H1 (cell line): ENCODE measurements at regions not wholly inside any gene's neighbourhood (a gene's known extent, or its start where the extent isn't known, plus 50 kb on each side); places are given as distances from the start of the nearest gene placed in this dataset.

ENCODE experiments used
- CTCF ChIA-PET: fragments of 300-600 bp; sonication (Branson Sonifier 250); formaldehyde crosslinking; loops from one replicate; lab custom pipeline; 2021; ENCODE audit not compliant: partially characterized antibody; lab: Charles Lee
- POLR2A ChIA-PET: fragments of 300-600 bp; sonication (Branson Sonifier 250); formaldehyde crosslinking; loops from one replicate; lab custom pipeline; 2021; ENCODE audit warnings: inconsistent platforms; ENCODE audit not compliant: partially characterized antibody; lab: Charles Lee
- DNase-seq, 2 experiments: peaks; one replicate each; pipeline versions ENCODE4 v3.0.0 to v3.0.0-alpha.2; 2010 to 2022; ENCODE audit warnings: low spot score in 2 of 2, low read depth in 1 of 2, mixed read lengths in 1 of 2
- FAIRE-seq: peaks from 2 replicates; lab custom pipeline; 2011; peaks lifted over from hg19 to GRCh38; lab: Jason Lieb, UNC
- H2AFZ ChIP-seq: 2 replicates; pipeline ENCODE4 v1.8.1; 2012; ENCODE audit warnings: low read length, inconsistent platforms
- H2AK5ac ChIP-seq: 2 replicates; pipeline ENCODE4 v1.6.1; 2013; ENCODE audit warnings: low read depth, low read length
- H2BK120ac ChIP-seq: replicated peaks from 2 replicates; pipeline ENCODE3; 2013; ENCODE audit warnings: low read depth, low read length, inconsistent platforms
- H2BK12ac ChIP-seq: 2 replicates; pipeline ENCODE4 v1.6.1; 2013; ENCODE audit warnings: low read depth, low read length
- H2BK15ac ChIP-seq: 2 replicates; pipeline ENCODE4 v1.6.1; 2013; ENCODE audit warnings: low read length
- H2BK20ac ChIP-seq: 2 replicates; pipeline ENCODE4 v1.6.1; 2013; ENCODE audit warnings: low read length
- H2BK5ac ChIP-seq: 2 replicates; pipeline ENCODE4 v1.6.1; 2013; ENCODE audit warnings: low read depth, low read length
- H3K14ac ChIP-seq: 2 replicates; pipeline ENCODE4 v1.6.1; 2013; ENCODE audit warnings: inconsistent platforms; ENCODE audit not compliant: insufficient read length
- H3K18ac ChIP-seq: 2 replicates; pipeline ENCODE4 v1.6.1; 2013; ENCODE audit warnings: low read length; ENCODE audit errors: extremely low read depth
- H3K23ac ChIP-seq: 2 replicates; pipeline ENCODE4 v1.6.1; 2013; ENCODE audit warnings: inconsistent platforms; ENCODE audit not compliant: insufficient read length
- H3K23me2 ChIP-seq: 2 replicates; pipeline ENCODE4 v1.6.1; 2013; ENCODE audit warnings: low read depth, low read length
- H3K27ac ChIP-seq: 2 replicates; pipeline ENCODE4 v1.6.1; 2011; ENCODE audit warnings: low read depth, low read length, inconsistent platforms
- H3K27me3 ChIP-seq, 4 experiments: replicated peaks in 1 of 4; 1 replicate in 1 of 4; 2 replicates in 3 of 4; pipeline versions ENCODE4 v1.6.1 to v1.8.1; 2011 to 2013; ENCODE audit warnings: low read length in 3 of 4, mild to moderate bottlenecking in 3 of 4, inconsistent platforms in 2 of 4, mixed read lengths in 2 of 4, moderate library complexity in 1 of 4; ENCODE audit not compliant: control insufficient read depth in 3 of 4, insufficient read depth in 3 of 4; ENCODE audit errors: extremely low read depth in 1 of 4
- H3K36me3 ChIP-seq, 4 experiments: 2 replicates each; pipeline versions ENCODE4 v1.6.1 to v1.8.1; 2011 to 2013; ENCODE audit warnings: mild to moderate bottlenecking in 4 of 4, low read length in 3 of 4, moderate library complexity in 2 of 4, control low read depth in 1 of 4, inconsistent platforms in 1 of 4; ENCODE audit not compliant: insufficient read depth in 4 of 4, control insufficient read depth in 2 of 4
- H3K4ac ChIP-seq: replicated peaks from 2 replicates; pipeline ENCODE3; 2013; ENCODE audit warnings: low read length, low read depth, mixed read lengths, inconsistent platforms; ENCODE audit not compliant: insufficient read length
- H3K4me1 ChIP-seq, 4 experiments: replicated peaks in 1 of 4; 1 replicate in 1 of 4; 2 replicates in 3 of 4; pipeline versions ENCODE4 v1.6.1 to v1.8.1; 2011 to 2013; ENCODE audit warnings: low read length in 3 of 4, inconsistent platforms in 2 of 4, mixed read lengths in 1 of 4; ENCODE audit not compliant: insufficient read depth in 4 of 4, control insufficient read depth in 3 of 4
- H3K4me2 ChIP-seq, 2 experiments: 2 replicates each; pipeline versions ENCODE4 v1.6.1 to v1.8.1; 2011 to 2013; ENCODE audit warnings: low read depth in 2 of 2, low read length in 2 of 2, control low read depth in 1 of 2, inconsistent platforms in 1 of 2, mild to moderate bottlenecking in 1 of 2; ENCODE audit not compliant: insufficient read depth in 1 of 2
- H3K4me3 ChIP-seq, 4 experiments: fragments of 200-600, 300-600 bp in 1 of 4; sonication (generic), shearing (Covaris generic), sonication (Bioruptor Twin) in 1 of 4; 2 replicates each; pipeline versions ENCODE4 v1.5.1 to v1.8.1; 2011 to 2016; ENCODE audit warnings: low read length in 4 of 4, low read depth in 3 of 4, control low read depth in 2 of 4, inconsistent platforms in 2 of 4, mild to moderate bottlenecking in 2 of 4, mixed read lengths in 1 of 4, moderate library complexity in 1 of 4; ENCODE audit not compliant: insufficient read depth in 2 of 4; ENCODE audit errors: extremely low read depth in 1 of 4
- H3K56ac ChIP-seq: replicated peaks from 2 replicates; pipeline ENCODE3; 2013; ENCODE audit warnings: low read depth, mild to moderate bottlenecking, mixed read lengths, low read length, inconsistent platforms; ENCODE audit not compliant: insufficient read length
- H3K79me1 ChIP-seq: 2 replicates; pipeline ENCODE4 v1.6.1; 2013; ENCODE audit warnings: low read depth, low read length, control low read depth
- H3K79me2 ChIP-seq, 2 experiments: 2 replicates each; pipeline versions ENCODE4 v1.6.1 to v1.8.1; 2012 to 2013; ENCODE audit warnings: low read length in 2 of 2, mild to moderate bottlenecking in 2 of 2, inconsistent platforms in 1 of 2; ENCODE audit not compliant: insufficient read depth in 2 of 2, control insufficient read depth in 1 of 2
- H3K9ac ChIP-seq, 4 experiments: replicated peaks in 1 of 4; 1 replicate in 1 of 4; 2 replicates in 3 of 4; pipeline versions ENCODE4 v1.6.1 to v1.8.1; 2011 to 2013; ENCODE audit warnings: low read depth in 3 of 4, low read length in 3 of 4, control low read depth in 2 of 4, mild to moderate bottlenecking in 2 of 4, moderate library complexity in 2 of 4, inconsistent platforms in 1 of 4; ENCODE audit errors: extremely low read depth in 1 of 4
- H3K9me3 ChIP-seq, 2 experiments: 2 replicates each; pipeline versions ENCODE4 v1.6.1 to v1.8.1; 2012 to 2013; ENCODE audit warnings: mild to moderate bottlenecking in 2 of 2, moderate library complexity in 2 of 2, control low read depth in 1 of 2, inconsistent platforms in 1 of 2, low read depth in 1 of 2, low read length in 1 of 2, mixed read lengths in 1 of 2; ENCODE audit not compliant: insufficient read depth in 2 of 2
- H4K20me1 ChIP-seq, 2 experiments: replicated peaks in 1 of 2; 2 replicates each; pipeline versions ENCODE3 to v1.8.1; 2011 to 2013; ENCODE audit warnings: inconsistent platforms in 2 of 2, low read length in 2 of 2, mild to moderate bottlenecking in 1 of 2; ENCODE audit not compliant: insufficient read depth in 2 of 2, control insufficient read depth in 1 of 2
- H4K5ac ChIP-seq: 2 replicates; pipeline ENCODE4 v1.6.1; 2013; ENCODE audit warnings: low read length, low read depth, mixed read lengths, inconsistent platforms; ENCODE audit not compliant: insufficient read length
- H4K8ac ChIP-seq: 2 replicates; pipeline ENCODE4 v1.8.0; 2013; ENCODE audit warnings: mild to moderate bottlenecking, moderate library complexity, low read length, inconsistent platforms; ENCODE audit not compliant: insufficient read depth; ENCODE audit errors: extremely low read depth
- H4K91ac ChIP-seq: replicated peaks from 2 replicates; pipeline ENCODE3; 2013; ENCODE audit warnings: low read length, mixed read lengths, inconsistent platforms; ENCODE audit not compliant: insufficient read length
- CBX5 ChIP-seq: fragments of 300-800, 300-1000 bp; sonication (generic); IDR thresholded peaks from 2 replicates; pipeline ENCODE4 v1.7.1; 2016; ENCODE audit warnings: antibody characterized with exemption, low read length, low read depth
- E2F6 ChIP-seq: IDR thresholded peaks from 2 replicates; pipeline ENCODE4 v1.6.1; 2012; ENCODE audit warnings: inconsistent platforms
- GABPA ChIP-seq: IDR thresholded peaks from 2 replicates; pipeline ENCODE4 v1.6.1; 2011; ENCODE audit warnings: mild to moderate bottlenecking, low read length, moderate library complexity, borderline replicate concordance; ENCODE audit not compliant: insufficient read depth
- MAX ChIP-seq: IDR thresholded peaks from 2 replicates; pipeline ENCODE4 v1.6.1; 2012; ENCODE audit warnings: inconsistent platforms
- WGBS, 2 experiments: shearing (Covaris generic) in 1 of 2; methylation state at CpG; one replicate each; pipeline versions ENCODE4 v1.1.6 to v1.1.7; 2013 to 2015; ENCODE audit warnings: low lambda C conversion rate in 2 of 2, mixed read lengths in 2 of 2, inconsistent platforms in 1 of 2, low coverage in 1 of 2, missing lambda C conversion rate in 1 of 2; ENCODE audit not compliant: insufficient replicate concordance in 2 of 2, insufficient coverage in 1 of 2, insufficient read length in 1 of 2; ENCODE audit errors: extremely low coverage in 1 of 2, missing lambda C conversion rate in 1 of 2; 5-methylcytosine and 5-hydroxymethylcytosine counted together

GRCh38 chr10:133024704-133025557 is 62.8 kb upstream of the ADGRA1 start:
- no peak overlapping the region for H2BK5ac ChIP-seq
- H4K91ac ChIP-seq, result no peak overlapping the region
- H2AK5ac ChIP-seq, result no peak overlapping the region
- no peak overlapping the region for H3K4me3 ChIP-seq
- no peaks in the 10 kb centered on the region for H4K20me1 ChIP-seq
- H3K27me3 ChIP-seq, result peaks cover 0 to 5% (median 0%) of the 10 kb centered on the region in 4 experiments; a peak in 3 of 7 replicates
- no peak for DNase-seq
- no peaks in the 10 kb centered on the region; a peak in 1 of 4 replicates for H3K9me3 ChIP-seq
- no peak overlapping the region for H3K18ac ChIP-seq
- POLR2A ChIA-PET, result interaction anchor here (1.1 kb wide), 1 partner anchor 10 kb away, joined by 3 read pairs; no protein-coding TSS in a partner anchor
- H2BK120ac ChIP-seq, result no peak overlapping the region
- TF ChIP-seq CBX5 (no peak), E2F6 (peak; percentile 83), GABPA (peak; percentile 30; the same call in 1 of the 2 replicates), MAX (0 out of 2 replicates have a peak, but pooled peaks have one; percentile 33)
- TF ChIP-seq, all 59 proteins: peak for 3
- Histone ChIP-seq H3K23me2 (peaks cover 5% of the 10 kb centered on the region; the same call in 1 of the 2 replicates), H3K36me3 (no peaks in the 10 kb centered on the region), H2BK12ac (no peak overlapping the region; the same call in 1 of the 2 replicates), H3K4ac (no peak overlapping the region), H3K4me2 (0 out of 4 replicates have a peak overlapping the region, but pooled peaks of 1 of the 2 experiments have one; percentile 6), H3K56ac (no peak overlapping the region), H3K79me2 (no peaks in the 10 kb centered on the region), H4K5ac (no peak overlapping the region), H2BK20ac (no peak overlapping the region), H3K27ac (no peak overlapping the region), H3K14ac (no peak overlapping the region), H3K79me1 (no peaks in the 10 kb centered on the region), H3K9ac (no peak overlapping the region), H2BK15ac (no peak overlapping the region; the same call in 1 of the 2 replicates), H3K23ac (no peak overlapping the region), H2AFZ (0 out of 2 replicates have a peak overlapping the region, but pooled peaks have one; percentile 47), H4K8ac (no peak overlapping the region), H3K4me1 (peaks cover 0 to 10% (median 5%) of the 10 kb centered on the region in 4 experiments; a peak in 4 of 7 replicates)
- 71% methylated on average over 34 of the region's 34 CpGs; no CpG with 5 or more reads in 1 of the 2 experiments for WGBS, 2 experiments
- no peak for FAIRE-seq
- CTCF ChIA-PET, result interaction anchor here (0.6 to 1.2 kb wide), 4 partner anchors 53 to 370 kb away, joined by 3 to 4 read pairs (median 4); no protein-coding TSS in a partner anchor
